K562 (cell line): ENCODE measurements at regions not wholly inside any gene's neighbourhood (a gene's known extent, or its start where the extent isn't known, plus 50 kb on each side); places are given as distances from the start of the nearest gene placed in this dataset.

Source experiments
- ATAC-seq: fragments of 200-7000 bp; cut with Tn5 transposase; 3 replicates; pipeline ENCODE4 v1.9.1; 2020; ENCODE audit warnings: moderate library complexity
- BruUV-seq: library from RNA; stranded (reverse); fragments of 400-500 nt; replicated peaks from 2 replicates; lab custom pipeline; 2021; lab: Mats Ljungman, UMichigan
- CTCF ChIA-PET: fragments of 300-600 bp; formaldehyde crosslinking; extraction: SDS; loops from one replicate; lab custom pipeline; 2021; ENCODE audit warnings: low intra/inter-chr PET ratio; lab: Yijun Ruan, JAX
- POLR2A ChIA-PET: fragments of 300-600, 350-650 bp; sonication (Branson Sonifier 250); formaldehyde crosslinking; extraction: SDS; loops from one replicate; lab custom pipeline; 2021; ENCODE audit warnings: antibody characterized with exemption, inconsistent platforms; lab: Yijun Ruan, JAX
- DNase-seq, 4 experiments: peaks; one replicate each; pipeline versions ENCODE4 v3.0.0 to v3.0.0-alpha.2; 2011 to 2018; ENCODE audit warnings: low spot score in 3 of 4, mixed read lengths in 3 of 4; ENCODE audit errors: extremely low read depth in 1 of 4
- FAIRE-seq: peaks from 2 replicates; lab custom pipeline; 2011; peaks lifted over from hg19 to GRCh38; lab: Jason Lieb, UNC
- H2AFZ ChIP-seq: 2 replicates; pipeline ENCODE4 v1.6.0; 2011; ENCODE audit warnings: low read depth, low read length, control low read depth, inconsistent platforms
- H3K27ac ChIP-seq: fragments of 200-600 bp; 3 replicates; pipeline ENCODE4 v1.8.0; 2011; ENCODE audit warnings: low read depth, mild to moderate bottlenecking, control low read depth, inconsistent platforms, low read length, moderate library complexity, mixed read lengths; ENCODE audit errors: extremely low read depth
- H3K27me3 ChIP-seq, 2 experiments: fragments of 300-600 bp in 1 of 2; 2 replicates in 1 of 2; 3 replicates in 1 of 2; pipeline versions ENCODE4 v1.6.0 to v1.8.0; 2011; ENCODE audit warnings: inconsistent platforms in 2 of 2, low read length in 2 of 2, mild to moderate bottlenecking in 1 of 2, mixed read lengths in 1 of 2, moderate library complexity in 1 of 2; ENCODE audit not compliant: control insufficient read depth in 2 of 2, insufficient read depth in 2 of 2
- H3K36me3 ChIP-seq: fragments of 300-600 bp; 3 replicates; pipeline ENCODE4 v1.8.0; 2011; ENCODE audit warnings: mild to moderate bottlenecking, low read length, inconsistent platforms; ENCODE audit not compliant: control insufficient read depth, insufficient read depth
- H3K4me1 ChIP-seq, 2 experiments: fragments of 200-600 bp in 1 of 2; replicated peaks in 1 of 2; 2 replicates in 1 of 2; 3 replicates in 1 of 2; pipeline versions ENCODE4 v1.5.1 to v1.8.0; 2011; ENCODE audit warnings: inconsistent platforms in 2 of 2, low read length in 2 of 2, mild to moderate bottlenecking in 1 of 2, mixed read lengths in 1 of 2, moderate library complexity in 1 of 2; ENCODE audit not compliant: control insufficient read depth in 2 of 2, insufficient read depth in 2 of 2
- H3K4me2 ChIP-seq: 2 replicates; pipeline ENCODE4 v1.6.1; 2011; ENCODE audit warnings: low read length, control low read depth, inconsistent platforms, mixed read lengths; ENCODE audit not compliant: insufficient read depth
- H3K4me3 ChIP-seq: fragments of 200-600 bp; sonication (generic), shearing (Covaris generic); 2 replicates; pipeline ENCODE4 v1.5.1; 2016; ENCODE audit warnings: control low read depth, inconsistent platforms
- H3K79me2 ChIP-seq: fragments of 200-600 bp; 3 replicates; pipeline ENCODE4 v1.8.0; 2011; ENCODE audit warnings: low read length, inconsistent platforms; ENCODE audit not compliant: control insufficient read depth, insufficient read depth
- H3K9ac ChIP-seq, 2 experiments: 2 replicates each; pipeline versions ENCODE4 v1.6.0 to v1.6.1; 2011; ENCODE audit warnings: low read depth in 2 of 2, low read length in 2 of 2, control low read depth in 1 of 2, inconsistent platforms in 1 of 2, mild to moderate bottlenecking in 1 of 2, mixed read lengths in 1 of 2; ENCODE audit not compliant: insufficient read depth in 1 of 2
- H3K9me1 ChIP-seq: one replicate; pipeline ENCODE4 v1.6.0; 2011; ENCODE audit warnings: inconsistent platforms, mild to moderate bottlenecking, low read length, moderate library complexity; ENCODE audit not compliant: control insufficient read depth, insufficient read depth
- H3K9me3 ChIP-seq: replicated peaks from 2 replicates; pipeline ENCODE4 v1.5.1; 2011; ENCODE audit warnings: low read depth, low read length, inconsistent platforms; ENCODE audit not compliant: control insufficient read depth, insufficient read depth
- H4K20me1 ChIP-seq: replicated peaks from 2 replicates; pipeline ENCODE4 v1.6.1; 2011; ENCODE audit warnings: low read length, inconsistent platforms, mixed read lengths; ENCODE audit not compliant: control insufficient read depth, insufficient read depth
- ASH1L ChIP-seq: fragments of 450-650 bp; IDR thresholded peaks from 2 replicates; pipeline ENCODE4 v1.6.1; 2018; ENCODE audit warnings: borderline replicate concordance, mild to moderate bottlenecking, low read depth; ENCODE audit not compliant: partially characterized antibody
- BCOR ChIP-seq: fragments of 450-650 bp; IDR thresholded peaks from 2 replicates; pipeline ENCODE4 v1.6.1; 2016
- CBX8 ChIP-seq: fragments of 200-600 bp; sonication (generic); IDR thresholded peaks from 2 replicates; pipeline ENCODE4 v1.6.1; 2012; ENCODE audit warnings: borderline replicate concordance, mixed run types, low read depth, mild to moderate bottlenecking, moderate library complexity, mixed read lengths, low read length, control low read depth, inconsistent platforms; ENCODE audit not compliant: poor library complexity, severe bottlenecking; ENCODE audit errors: extremely low read depth
- CEBPG ChIP-seq, 3 experiments: fragments of 200-800 bp in 1 of 3; sonication (Bioruptor generic) in 1 of 3; sonication (generic) in 1 of 3; formaldehyde crosslinking in 1 of 3; IDR thresholded peaks in 2 of 3; conservative IDR thresholded peaks in 1 of 3; 2 replicates each; pipeline versions ENCODE4 v1.6.1 to v1.8.0; 2016 to 2022; ENCODE audit warnings: missing compliant biosample characterization in 2 of 3, missing genetic modification characterization in 2 of 3, mild to moderate bottlenecking in 1 of 3, missing genetic modification reagents in 1 of 3
- HDAC8 ChIP-seq: fragments of 450-650 bp; IDR thresholded peaks from 2 replicates; pipeline ENCODE4 v1.6.1; 2016; ENCODE audit warnings: mild to moderate bottlenecking, missing genetic modification characterization, moderate library complexity, missing compliant biosample characterization
- KLF1 ChIP-seq: fragments of 450-650 bp; IDR thresholded peaks from 2 replicates; pipeline ENCODE4 v1.6.1; 2016; ENCODE audit warnings: missing genetic modification characterization, missing compliant biosample characterization
- MCM5 ChIP-seq: fragments of 450-650 bp; IDR thresholded peaks from 2 replicates; pipeline ENCODE4 v1.6.1; 2016; ENCODE audit warnings: low read depth
- POLR2G ChIP-seq: fragments of 200-400 bp; formaldehyde crosslinking; IDR thresholded peaks from 2 replicates; pipeline ENCODE4 v1.6.1; 2017; ENCODE audit warnings: low read depth, mild to moderate bottlenecking, antibody characterized with exemption, low read length, moderate library complexity
- RB1 ChIP-seq: fragments of 450-650 bp; IDR thresholded peaks from 2 replicates; pipeline ENCODE4 v1.6.1; 2017; ENCODE audit warnings: low read depth, mild to moderate bottlenecking
- SRSF3 ChIP-seq: fragments of 200-400 bp; formaldehyde crosslinking; IDR thresholded peaks from 2 replicates; pipeline ENCODE4 v1.6.1; 2016; ENCODE audit warnings: mild to moderate bottlenecking, low read length, moderate library complexity; ENCODE audit not compliant: insufficient read depth
- STAT5A ChIP-seq: IDR thresholded peaks from 2 replicates; pipeline ENCODE4 v1.6.1; 2012; ENCODE audit warnings: low read length, inconsistent platforms, borderline replicate concordance
- TOE1 ChIP-seq, 2 experiments: fragments of 450-650 bp in 1 of 2; sonication (generic) in 1 of 2; formaldehyde crosslinking in 1 of 2; IDR thresholded peaks; 2 replicates each; pipeline versions ENCODE4 v1.7.1 to v1.8.0; 2016 to 2022; ENCODE audit warnings: borderline replicate concordance in 2 of 2, mild to moderate bottlenecking in 2 of 2, antibody characterized with exemption in 1 of 2, inconsistent platforms in 1 of 2, low read depth in 1 of 2, missing genetic modification reagents in 1 of 2, moderate library complexity in 1 of 2
- U2AF1 ChIP-seq: fragments of 200-400 bp; formaldehyde crosslinking; optimal IDR thresholded peaks from 2 replicates; pipeline ENCODE3; 2017; ENCODE audit warnings: mild to moderate bottlenecking, low read depth, low read length, moderate library complexity
- ZNF436 ChIP-seq: fragments of 250-450, 450-650 bp; sonication (Bioruptor Pico); formaldehyde crosslinking; IDR thresholded peaks from 2 replicates; pipeline ENCODE4 v1.7.0; 2020; ENCODE audit warnings: mild to moderate bottlenecking
- ZNF561 ChIP-seq: fragments of 450-650 bp; formaldehyde crosslinking; conservative IDR thresholded peaks from 2 replicates; pipeline ENCODE4 v1.4.0; 2020; ENCODE audit warnings: mild to moderate bottlenecking, moderate library complexity
- WGBS: fragments of 100-300 bp; shearing (Covaris generic); methylation state at CpG from one replicate; pipeline ENCODE4 v1.1.6; 2016; ENCODE audit warnings: low coverage, mixed read lengths; ENCODE audit not compliant: insufficient coverage; ENCODE audit errors: missing lambda C conversion rate; 5-methylcytosine and 5-hydroxymethylcytosine counted together
- in situ Hi-C: fragments of 300-500 bp; cut with MboI; formaldehyde crosslinking; loops from 4 replicates; pipeline ENCODE4 v1.15.0; 2018; ENCODE audit warnings: inconsistent platforms, mixed read lengths
- intact Hi-C: fragments of 100-400 bp; cut with micrococcal nuclease; formaldehyde crosslinking; loops from 2 replicates; pipeline ENCODE4 v1.14.2; 2022
- TF ChIP-seq, protein P1 (sequence below), 2 experiments: fragments of 150-350 bp in 1 of 2; IDR thresholded peaks; 2 replicates each; pipeline ENCODE4 v1.6.1; 2012 to 2016; ENCODE audit warnings: low read depth in 2 of 2, low read length in 2 of 2, mild to moderate bottlenecking in 1 of 2, moderate library complexity in 1 of 2
- TF ChIP-seq, protein P2 (sequence below): fragments of 450-650 bp; IDR thresholded peaks from 2 replicates; pipeline ENCODE4 v1.6.1; 2017; ENCODE audit warnings: mild to moderate bottlenecking, moderate library complexity

- TF ChIP-seq CBX8: no peak
- TF ChIP-seq ASH1L: no peak
- TF ChIP-seq, protein P1, sequence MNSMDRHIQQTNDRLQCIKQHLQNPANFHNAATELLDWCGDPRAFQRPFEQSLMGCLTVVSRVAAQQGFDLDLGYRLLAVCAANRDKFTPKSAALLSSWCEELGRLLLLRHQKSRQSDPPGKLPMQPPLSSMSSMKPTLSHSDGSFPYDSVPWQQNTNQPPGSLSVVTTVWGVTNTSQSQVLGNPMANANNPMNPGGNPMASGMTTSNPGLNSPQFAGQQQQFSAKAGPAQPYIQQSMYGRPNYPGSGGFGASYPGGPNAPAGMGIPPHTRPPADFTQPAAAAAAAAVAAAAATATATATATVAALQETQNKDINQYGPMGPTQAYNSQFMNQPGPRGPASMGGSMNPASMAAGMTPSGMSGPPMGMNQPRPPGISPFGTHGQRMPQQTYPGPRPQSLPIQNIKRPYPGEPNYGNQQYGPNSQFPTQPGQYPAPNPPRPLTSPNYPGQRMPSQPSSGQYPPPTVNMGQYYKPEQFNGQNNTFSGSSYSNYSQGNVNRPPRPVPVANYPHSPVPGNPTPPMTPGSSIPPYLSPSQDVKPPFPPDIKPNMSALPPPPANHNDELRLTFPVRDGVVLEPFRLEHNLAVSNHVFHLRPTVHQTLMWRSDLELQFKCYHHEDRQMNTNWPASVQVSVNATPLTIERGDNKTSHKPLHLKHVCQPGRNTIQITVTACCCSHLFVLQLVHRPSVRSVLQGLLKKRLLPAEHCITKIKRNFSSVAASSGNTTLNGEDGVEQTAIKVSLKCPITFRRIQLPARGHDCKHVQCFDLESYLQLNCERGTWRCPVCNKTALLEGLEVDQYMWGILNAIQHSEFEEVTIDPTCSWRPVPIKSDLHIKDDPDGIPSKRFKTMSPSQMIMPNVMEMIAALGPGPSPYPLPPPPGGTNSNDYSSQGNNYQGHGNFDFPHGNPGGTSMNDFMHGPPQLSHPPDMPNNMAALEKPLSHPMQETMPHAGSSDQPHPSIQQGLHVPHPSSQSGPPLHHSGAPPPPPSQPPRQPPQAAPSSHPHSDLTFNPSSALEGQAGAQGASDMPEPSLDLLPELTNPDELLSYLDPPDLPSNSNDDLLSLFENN (IDR thresholded peaks at IDR 0.05; ENCODE audit: low read depth in 2 of 2, low read length in 2 of 2): no peak
- no peak for TF ChIP-seq MCM5
- TF ChIP-seq RB1: no peak
- TF ChIP-seq, protein P2, sequence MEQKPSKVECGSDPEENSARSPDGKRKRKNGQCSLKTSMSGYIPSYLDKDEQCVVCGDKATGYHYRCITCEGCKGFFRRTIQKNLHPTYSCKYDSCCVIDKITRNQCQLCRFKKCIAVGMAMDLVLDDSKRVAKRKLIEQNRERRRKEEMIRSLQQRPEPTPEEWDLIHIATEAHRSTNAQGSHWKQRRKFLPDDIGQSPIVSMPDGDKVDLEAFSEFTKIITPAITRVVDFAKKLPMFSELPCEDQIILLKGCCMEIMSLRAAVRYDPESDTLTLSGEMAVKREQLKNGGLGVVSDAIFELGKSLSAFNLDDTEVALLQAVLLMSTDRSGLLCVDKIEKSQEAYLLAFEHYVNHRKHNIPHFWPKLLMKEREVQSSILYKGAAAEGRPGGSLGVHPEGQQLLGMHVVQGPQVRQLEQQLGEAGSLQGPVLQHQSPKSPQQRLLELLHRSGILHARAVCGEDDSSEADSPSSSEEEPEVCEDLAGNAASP: no peak
Measured at GRCh38 chr6:55963301-55963700, 87.9 kb upstream of the BMP5 start (continued).

GRCh38 chr6:55960344-55960743, 85.0 kb upstream of the BMP5 start:
- ChIA-PET CTCF (no interaction called here), POLR2A (no interaction called here)
- no peak overlapping the region for H3K4me2 ChIP-seq
- H4K20me1 ChIP-seq: no peaks in the 10 kb centered on the region
- WGBS: 0% methylated on average over 3 of the region's 3 CpGs
- H3K9me1 ChIP-seq: no peaks in the 10 kb centered on the region
- FAIRE-seq: no peak
- no peaks in the 10 kb centered on the region for H3K79me2 ChIP-seq
- in situ Hi-C loops (no loop called here), intact Hi-C loops (loop anchor here (1.0 kb wide), 1 partner anchor 22 kb away; no protein-coding TSS in a partner anchor)
- H3K36me3 ChIP-seq: no peaks in the 10 kb centered on the region
- no peak overlapping the region for H3K27ac ChIP-seq
- H3K9ac ChIP-seq: no peak overlapping the region
- no peak for ATAC-seq
- H3K4me3 ChIP-seq: no peak overlapping the region
- H2AFZ ChIP-seq: no peak overlapping the region
- no TSS peak for BruUV-seq
- H3K4me1 ChIP-seq: no peaks in the 10 kb centered on the region
- H3K9me3 ChIP-seq: no peaks in the 10 kb centered on the region
- no peak for DNase-seq
- no peaks in the 10 kb centered on the region for H3K27me3 ChIP-seq
- TF ChIP-seq KLF1 (tag) (no peak), ZNF561 (CRISPR knock-in tag) (no peak), TOE1 (IDR thresholded peaks at IDR 0.05; ENCODE audit: borderline replicate concordance) (no peak), TOE1 (CRISPR knock-in tag; IDR thresholded peaks at IDR 0.05; ENCODE audit: borderline replicate concordance, low read depth) (no peak), HDAC8 (tag) (no peak), U2AF1 (no peak), STAT5A (no peak), POLR2G (no peak), CEBPG (CRISPR knock-in tag; IDR thresholded peaks at IDR 0.05) (no peak), CEBPG (tag; conservative IDR thresholded peaks at IDR 0.05 in 1 of 2, IDR thresholded peaks at IDR 0.05 in 1 of 2) (no peak), BCOR (no peak), SRSF3 (no peak), ZNF436 (no peak)
